GM12874 (cell line): ENCODE measurements at regions not wholly inside any gene's neighbourhood (a gene's known extent, or its start where the extent isn't known, plus 50 kb on each side); places are given as distances from the start of the nearest gene placed in this dataset.

Experiments used
- CTCF ChIP-seq: IDR thresholded peaks from 2 replicates; pipeline ENCODE4 v1.5.1; 2011; ENCODE audit warnings: low read depth, mild to moderate bottlenecking, control low read depth, low read length, moderate library complexity; ENCODE audit not compliant: insufficient read depth

DNA sequence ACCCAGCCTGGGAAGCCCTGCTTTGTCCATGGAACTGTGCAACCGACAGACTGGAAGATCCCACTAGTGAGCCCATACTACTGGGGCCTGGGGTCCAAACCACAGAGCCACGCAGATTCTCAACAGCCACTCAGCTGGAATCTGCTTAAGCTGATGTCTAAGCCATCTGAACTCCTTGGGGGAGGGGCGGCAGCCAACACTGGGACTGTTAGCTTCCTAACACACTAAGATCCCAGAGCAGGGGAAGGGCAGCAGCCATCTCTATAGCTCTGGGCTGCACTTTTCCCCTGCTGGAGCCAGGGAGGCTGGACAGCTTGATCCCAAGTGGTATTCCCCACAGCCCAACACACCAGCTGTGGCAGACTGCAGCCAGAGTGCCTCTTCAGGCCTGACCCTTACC is 118.3 kb downstream of the RPRM start:
- TF ChIP-seq CTCF, result no peak

DNA sequence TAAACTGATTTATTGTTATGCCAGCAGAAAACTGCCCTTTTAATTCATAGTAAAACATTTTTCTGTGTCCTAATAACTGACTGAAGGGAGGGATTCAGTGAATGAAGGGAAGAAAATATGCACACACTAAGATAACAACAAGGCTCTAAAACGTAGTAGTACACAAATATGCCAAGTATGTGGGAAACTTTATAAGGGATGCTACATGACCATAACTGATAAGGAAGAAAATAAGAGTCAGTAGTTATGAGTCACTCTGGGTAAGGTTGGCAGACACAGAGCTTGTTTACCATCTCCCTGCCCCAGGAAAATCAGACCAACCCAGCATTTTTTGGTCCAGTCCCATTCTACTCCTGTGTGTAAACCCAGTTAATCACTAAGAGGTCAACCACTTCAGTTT is 124.2 kb downstream of the RPRM start:
- TF ChIP-seq CTCF, result no peak

GRCh38 chr2:153349603-153350002 is 129.0 kb downstream of the RPRM start:
- TF ChIP-seq CTCF, result no peak

- TF ChIP-seq CTCF, result no peak
Measured at GRCh38 chr2:153347818-153348495, 130.6 kb downstream of the RPRM start.

- TF ChIP-seq CTCF, result no peak
Measured at GRCh38 chr2:153320879-153321278, 157.7 kb downstream of the RPRM start.

DNA sequence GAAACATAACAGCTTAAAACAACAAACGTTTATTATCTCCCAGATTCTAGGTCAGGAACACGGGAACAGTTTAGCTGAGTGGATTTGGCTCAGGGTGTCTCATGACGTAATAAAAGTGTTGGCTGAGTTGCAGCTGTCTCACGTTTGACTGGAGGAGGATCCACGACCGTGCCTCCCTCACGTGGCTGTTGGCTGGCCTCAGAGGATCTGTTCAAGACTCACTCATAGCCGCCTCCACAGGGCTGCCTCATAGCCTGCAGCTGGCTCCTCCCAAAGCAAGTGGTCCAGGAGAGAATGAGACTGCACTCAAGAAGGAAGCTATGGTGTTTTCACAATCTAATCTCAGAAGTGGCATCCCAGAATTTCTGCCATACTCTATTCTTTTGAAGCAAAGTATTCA is 167.1 kb downstream of the RPRM start:
- no peak for TF ChIP-seq CTCF

GRCh38 chr2:153308466-153308865 is 170.1 kb downstream of the RPRM start:
- TF ChIP-seq CTCF, result no peak
